HUES6 (cell line): ENCODE measurements at regions not wholly inside any gene's neighbourhood (a gene's known extent, or its start where the extent isn't known, plus 50 kb on each side); places are given as distances from the start of the nearest gene placed in this dataset.
"Not testable (repeated sequence)": the region's sequence is repeated elsewhere in the genome, so short reads cannot be mapped to it uniquely, and the experiment has no call there.

Source experiments
- H3K27ac ChIP-seq: 2 replicates; pipeline ENCODE4 v1.7.0; 2013; ENCODE audit warnings: low read depth, mild to moderate bottlenecking, low read length, inconsistent platforms
- H3K27me3 ChIP-seq: 2 replicates; pipeline ENCODE4 v1.6.1; 2013; ENCODE audit warnings: low read length; ENCODE audit not compliant: control insufficient read depth, insufficient read depth
- H3K36me3 ChIP-seq: 2 replicates; pipeline ENCODE4 v1.6.1; 2013; ENCODE audit warnings: low read length; ENCODE audit not compliant: control insufficient read depth, insufficient read depth
- H3K4me1 ChIP-seq: 2 replicates; pipeline ENCODE4 v1.6.1; 2013; ENCODE audit warnings: low read length; ENCODE audit not compliant: control insufficient read depth, insufficient read depth
- H3K4me3 ChIP-seq: 2 replicates; pipeline ENCODE4 v1.5.1; 2013; ENCODE audit warnings: low read depth, low read length
- H3K9ac ChIP-seq: one replicate; pipeline ENCODE4 v1.6.1; 2013; ENCODE audit warnings: mild to moderate bottlenecking, low read length
- H3K9me3 ChIP-seq: 2 replicates; pipeline ENCODE4 v1.6.1; 2013; ENCODE audit warnings: low read depth, low read length; ENCODE audit not compliant: control insufficient read depth, insufficient read depth

DNA sequence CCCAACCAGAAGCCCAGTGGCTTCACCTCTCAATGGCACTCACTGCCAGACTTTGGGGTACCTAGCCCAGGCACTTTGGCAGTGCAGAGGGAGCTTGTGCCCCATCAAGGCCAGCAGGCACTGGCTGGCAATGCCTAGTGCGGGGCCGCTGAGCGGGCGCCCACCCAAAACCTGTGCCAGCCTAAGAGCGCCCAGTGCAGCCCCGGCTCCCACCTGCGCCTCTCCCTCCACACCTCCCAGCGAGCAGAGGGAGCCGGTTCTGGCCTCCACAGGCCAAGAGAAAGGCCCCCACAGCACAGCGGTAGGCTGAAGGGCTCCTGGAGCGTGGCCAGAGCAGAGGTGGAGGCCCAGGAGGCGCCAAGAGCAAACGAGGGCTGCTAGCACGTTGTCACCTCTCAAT, 930.8 kb downstream of the IPMK start:
- peaks cover 5% of the 10 kb centered on the region for H3K9me3 ChIP-seq
- H3K9ac ChIP-seq, result no peak overlapping the region
- H3K4me1 ChIP-seq, result no peaks in the 10 kb centered on the region
- no peaks in the 10 kb centered on the region for H3K27me3 ChIP-seq
- H3K36me3 ChIP-seq, result no peaks in the 10 kb centered on the region
- no peak overlapping the region for H3K4me3 ChIP-seq
- no peak overlapping the region for H3K27ac ChIP-seq

- Histone ChIP-seq H3K4me3 (no peak overlapping the region), H3K9me3 (no peaks in the 10 kb centered on the region; the same call in 1 of the 2 replicates), H3K27ac (no peak overlapping the region), H3K4me1 (no peaks in the 10 kb centered on the region), H3K9ac (no peak overlapping the region), H3K27me3 (no peaks in the 10 kb centered on the region), H3K36me3 (no peaks in the 10 kb centered on the region)
Measured at GRCh38 chr10:57336341-57336740, 931.4 kb downstream of the IPMK start.

DNA sequence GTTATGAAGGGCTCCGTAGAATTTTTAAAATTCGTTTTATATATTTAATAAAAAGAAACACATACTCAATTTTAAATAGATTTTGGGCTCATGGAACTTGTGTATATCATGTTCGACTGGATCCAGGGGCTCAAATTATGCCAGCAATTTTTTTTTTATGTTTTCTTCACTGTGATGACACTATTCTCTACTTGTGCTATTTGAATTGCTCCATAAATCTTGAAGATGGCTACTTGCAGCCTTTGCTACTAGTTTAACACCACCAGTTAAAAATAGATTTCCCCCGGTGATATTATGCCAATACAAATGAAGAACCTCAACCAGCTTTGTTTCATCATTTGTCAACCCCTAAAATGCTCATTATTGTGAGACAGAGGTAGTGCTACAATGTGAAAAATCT, 933.2 kb downstream of the IPMK start:
- Histone ChIP-seq H3K4me3 (no peak overlapping the region), H3K4me1 (no peaks in the 10 kb centered on the region), H3K36me3 (no peaks in the 10 kb centered on the region), H3K27ac (no peak overlapping the region), H3K27me3 (no peaks in the 10 kb centered on the region), H3K9ac (no peak overlapping the region), H3K9me3 (no peaks in the 10 kb centered on the region)

GRCh38 chr10:57333880-57334279, 933.8 kb downstream of the IPMK start:
- Histone ChIP-seq H3K27ac (no peak overlapping the region), H3K9me3 (no peaks in the 10 kb centered on the region), H3K4me1 (no peaks in the 10 kb centered on the region), H3K9ac (no peak overlapping the region), H3K27me3 (no peaks in the 10 kb centered on the region), H3K4me3 (no peak overlapping the region), H3K36me3 (no peaks in the 10 kb centered on the region)

DNA sequence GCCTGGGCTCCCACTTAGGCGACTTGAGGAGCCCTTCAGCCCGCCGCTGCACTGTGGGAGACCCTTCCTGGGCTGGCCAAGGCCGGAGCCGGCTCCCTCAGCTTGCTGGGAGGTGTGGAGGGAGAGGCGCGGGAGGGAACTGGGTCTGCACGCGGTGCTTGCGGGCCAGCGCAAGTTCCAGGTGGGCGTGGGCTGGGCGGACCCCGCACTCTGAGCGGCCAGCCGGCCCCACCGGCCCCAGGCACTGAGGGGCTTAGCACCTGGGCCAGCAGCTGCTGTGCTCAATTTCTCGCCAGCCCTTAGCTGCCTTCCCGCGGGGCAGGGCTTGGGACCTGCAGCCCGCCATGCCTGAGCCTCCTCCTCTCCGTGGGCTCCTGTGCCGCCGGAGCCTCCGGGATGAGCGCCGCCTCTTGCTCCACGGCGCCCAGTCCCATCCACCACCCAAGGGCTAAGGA, 946.3 kb downstream of the IPMK start:
- not testable (repeated sequence) for H3K4me1 ChIP-seq, H3K27ac ChIP-seq, H3K9ac ChIP-seq, H3K27me3 ChIP-seq, H3K4me3 ChIP-seq, H3K9me3 ChIP-seq, H3K36me3 ChIP-seq

DNA sequence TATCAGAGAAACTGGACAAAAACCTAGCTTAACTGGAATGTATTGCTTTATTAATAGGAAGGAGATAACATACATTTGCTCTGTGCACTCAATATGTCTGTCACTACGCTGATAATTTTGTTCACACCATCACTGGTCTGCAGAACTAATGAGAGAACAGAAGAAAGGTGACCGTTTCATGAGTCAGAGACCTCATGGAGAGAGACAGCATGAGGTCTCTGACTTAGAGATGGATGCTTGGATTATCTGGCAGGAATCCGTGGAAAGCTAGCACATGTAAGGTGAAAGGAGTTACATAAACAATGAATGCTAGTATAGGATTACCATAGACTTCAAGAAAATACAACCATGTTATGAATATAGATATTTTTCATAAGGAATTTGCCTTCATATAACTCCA, 947.3 kb downstream of the IPMK start:
- H3K9me3 ChIP-seq, result peaks cover 3% of the 10 kb centered on the region; the same call in 1 of the 2 replicates
- no peak overlapping the region for H3K9ac ChIP-seq
- H3K4me1 ChIP-seq, result no peaks in the 10 kb centered on the region
- no peak overlapping the region for H3K4me3 ChIP-seq
- H3K27ac ChIP-seq, result no peak overlapping the region
- H3K27me3 ChIP-seq, result no peaks in the 10 kb centered on the region
- no peaks in the 10 kb centered on the region for H3K36me3 ChIP-seq

- H3K27ac ChIP-seq, result no peak overlapping the region
- H3K4me3 ChIP-seq, result no peak overlapping the region
- H3K4me1 ChIP-seq, result no peaks in the 10 kb centered on the region
- no peak overlapping the region for H3K9ac ChIP-seq
- no peaks in the 10 kb centered on the region for H3K27me3 ChIP-seq
- no peaks in the 10 kb centered on the region for H3K9me3 ChIP-seq
- H3K36me3 ChIP-seq, result no peaks in the 10 kb centered on the region
Measured at GRCh38 chr10:57314046-57314445, 953.0 kb upstream of the ZWINT start.

GRCh38 chr10:57303566-57303965, 942.5 kb upstream of the ZWINT start:
- H3K27me3 ChIP-seq, result no peaks in the 10 kb centered on the region
- H3K36me3 ChIP-seq, result no peaks in the 10 kb centered on the region
- H3K9me3 ChIP-seq, result no peaks in the 10 kb centered on the region
- no peak overlapping the region for H3K27ac ChIP-seq
- H3K9ac ChIP-seq, result no peak overlapping the region
- no peak overlapping the region for H3K4me3 ChIP-seq
- H3K4me1 ChIP-seq, result peaks cover 6% of the 10 kb centered on the region; the same call in 1 of the 2 replicates

DNA sequence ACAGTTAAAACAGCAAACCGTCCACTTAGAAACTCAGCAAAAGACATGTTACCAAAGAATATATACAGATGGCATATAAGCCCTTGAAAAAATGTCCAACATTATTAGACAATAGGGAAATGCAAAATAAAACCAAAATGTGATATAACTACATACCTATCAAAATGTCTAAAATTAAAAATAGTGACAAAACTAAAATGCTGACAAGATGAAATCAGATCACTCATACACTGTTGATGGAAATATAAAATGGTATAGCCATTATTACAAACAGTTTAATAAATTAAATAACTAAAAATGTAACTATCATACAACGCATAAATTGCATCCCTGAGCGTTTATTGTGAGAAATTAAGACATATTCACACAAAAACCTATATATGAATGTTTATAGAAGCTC, 939.7 kb upstream of the ZWINT start:
- Histone ChIP-seq H3K36me3 (no peaks in the 10 kb centered on the region), H3K4me3 (no peak overlapping the region), H3K4me1 (peaks cover 6% of the 10 kb centered on the region; the same call in 1 of the 2 replicates), H3K9me3 (no peaks in the 10 kb centered on the region), H3K27me3 (no peaks in the 10 kb centered on the region), H3K9ac (no peak overlapping the region), H3K27ac (no peak overlapping the region)

- Histone ChIP-seq H3K9ac (no peak overlapping the region), H3K9me3 (no peaks in the 10 kb centered on the region), H3K4me3 (no peak overlapping the region), H3K4me1 (no peaks in the 10 kb centered on the region), H3K27me3 (no peaks in the 10 kb centered on the region), H3K27ac (no peak overlapping the region), H3K36me3 (no peaks in the 10 kb centered on the region)
Measured at GRCh38 chr10:57294698-57295097, 933.6 kb upstream of the ZWINT start.

DNA sequence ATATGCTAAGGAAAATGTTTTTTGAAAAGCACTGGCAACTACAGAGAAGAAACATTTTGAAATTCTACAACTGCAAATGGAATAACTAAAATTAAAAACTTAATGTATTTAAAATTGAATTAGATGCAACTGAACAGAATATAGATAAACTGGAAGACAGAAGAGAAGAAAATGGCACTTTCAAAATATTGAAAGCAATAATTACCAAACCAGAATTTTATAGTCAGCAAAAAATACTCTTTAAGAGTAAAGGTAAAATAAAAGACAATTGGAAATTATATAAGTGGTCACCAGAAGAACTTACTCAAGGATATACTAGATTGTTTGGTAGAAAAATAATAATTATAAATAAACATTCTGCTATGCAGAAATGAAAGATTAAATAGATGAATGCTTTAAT, 927.7 kb upstream of the ZWINT start:
- H3K9me3 ChIP-seq, result no peaks in the 10 kb centered on the region
- no peak overlapping the region for H3K27ac ChIP-seq
- H3K27me3 ChIP-seq, result no peaks in the 10 kb centered on the region
- no peaks in the 10 kb centered on the region for H3K4me1 ChIP-seq
- H3K9ac ChIP-seq, result no peak overlapping the region
- no peak overlapping the region for H3K4me3 ChIP-seq
- no peaks in the 10 kb centered on the region for H3K36me3 ChIP-seq

DNA sequence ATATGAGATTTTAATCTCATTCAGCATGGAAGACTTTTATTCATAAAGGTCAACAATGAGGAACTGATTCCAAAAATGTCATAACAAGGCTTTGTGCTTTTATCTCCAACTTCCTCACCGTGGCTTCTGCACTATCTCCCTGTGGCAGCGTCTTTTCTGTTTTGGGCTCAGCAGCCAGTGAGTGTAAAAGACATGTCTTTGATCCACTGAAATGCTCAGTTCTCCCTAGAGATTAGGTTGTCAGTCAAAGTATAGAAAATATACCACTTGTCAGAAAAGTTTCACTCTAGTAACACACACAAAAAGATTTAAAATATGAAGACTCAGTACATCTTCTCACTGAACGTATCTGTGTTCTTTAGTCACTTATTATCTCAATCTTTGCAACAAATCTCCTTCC, 901.8 kb upstream of the ZWINT start:
- no peaks in the 10 kb centered on the region for H3K9me3 ChIP-seq
- no peak overlapping the region for H3K4me3 ChIP-seq
- H3K36me3 ChIP-seq, result no peaks in the 10 kb centered on the region
- H3K4me1 ChIP-seq, result no peaks in the 10 kb centered on the region
- no peak overlapping the region for H3K27ac ChIP-seq
- no peak overlapping the region for H3K9ac ChIP-seq
- H3K27me3 ChIP-seq, result no peaks in the 10 kb centered on the region
